IMR-90 (cell line): ENCODE measurements at regions not wholly inside any gene's neighbourhood (a gene's known extent, or its start where the extent isn't known, plus 50 kb on each side); places are given as distances from the start of the nearest gene placed in this dataset.

Experiments used
- ATAC-seq: fragments of 200-7000 bp; cut with Tn5 transposase; 2 replicates; pipeline ENCODE4 v1.9.1; 2020; ENCODE audit warnings: low read depth, mild to moderate bottlenecking, moderate library complexity
- BruUV-seq: library from RNA; stranded (reverse); fragments of 400-500 nt; replicated peaks from 2 replicates; lab custom pipeline; 2021; lab: Mats Ljungman, UMichigan
- CTCF ChIA-PET: fragments of 300-600 bp; formaldehyde crosslinking; extraction: SDS; loops from one replicate; lab custom pipeline; 2021; ENCODE audit warnings: antibody characterized with exemption; lab: Yijun Ruan, JAX
- POLR2A ChIA-PET: fragments of 300-600 bp; sonication (Branson Sonifier 250); formaldehyde crosslinking; loops from one replicate; lab custom pipeline; 2022; ENCODE audit warnings: antibody characterized with exemption; ENCODE audit not compliant: unreplicated experiment; lab: Charles Lee
- DNase-seq: peaks from one replicate; pipeline ENCODE4 v3.0.0; 2013
- H2AFZ ChIP-seq: replicated peaks from 2 replicates; pipeline ENCODE3; 2013; ENCODE audit warnings: low read length, mild to moderate bottlenecking; ENCODE audit not compliant: poor library complexity
- H2AK5ac ChIP-seq: 2 replicates; pipeline ENCODE4 v1.6.1; 2013; ENCODE audit warnings: low read depth, low read length, inconsistent platforms
- H2AK9ac ChIP-seq: replicated peaks from 2 replicates; pipeline ENCODE3; 2013; ENCODE audit warnings: mild to moderate bottlenecking, low read depth, low read length, moderate library complexity; ENCODE audit not compliant: poor library complexity
- H2BK120ac ChIP-seq: 2 replicates; pipeline ENCODE4 v1.6.1; 2013; ENCODE audit warnings: low read depth, low read length, inconsistent platforms
- H2BK15ac ChIP-seq: 3 replicates; pipeline ENCODE4 v1.6.1; 2013; ENCODE audit warnings: low read depth, low read length, inconsistent platforms
- H2BK20ac ChIP-seq: 2 replicates; pipeline ENCODE4 v1.6.1; 2013; ENCODE audit warnings: low read depth, mild to moderate bottlenecking, inconsistent platforms, low read length, moderate library complexity
- H2BK5ac ChIP-seq: 2 replicates; pipeline ENCODE4 v1.6.1; 2013; ENCODE audit warnings: mild to moderate bottlenecking, low read depth, low read length, inconsistent platforms; ENCODE audit not compliant: poor library complexity, severe bottlenecking
- H3K14ac ChIP-seq: replicated peaks from 2 replicates; pipeline ENCODE4 v1.6.1; 2013; ENCODE audit warnings: low read depth, low read length, inconsistent platforms
- H3K18ac ChIP-seq: 2 replicates; pipeline ENCODE4 v1.6.1; 2013; ENCODE audit warnings: low read depth, low read length, control low read depth
- H3K23ac ChIP-seq: 2 replicates; pipeline ENCODE4 v1.6.1; 2013; ENCODE audit warnings: low read depth, low read length, inconsistent platforms
- H3K27ac ChIP-seq: 2 replicates; pipeline ENCODE4 v1.5.1; 2013; ENCODE audit warnings: mild to moderate bottlenecking, control low read depth, low read length; ENCODE audit not compliant: insufficient read depth
- H3K27me3 ChIP-seq: 2 replicates; pipeline ENCODE4 v1.6.1; 2013; ENCODE audit warnings: low read length; ENCODE audit not compliant: control insufficient read depth, insufficient read depth
- H3K36me3 ChIP-seq: 2 replicates; pipeline ENCODE4 v1.6.1; 2013; ENCODE audit warnings: low read length, mixed read lengths; ENCODE audit not compliant: control insufficient read depth, insufficient read depth
- H3K4ac ChIP-seq: 2 replicates; pipeline ENCODE4 v1.6.1; 2013; ENCODE audit warnings: low read depth, low read length, inconsistent platforms
- H3K4me1 ChIP-seq: 2 replicates; pipeline ENCODE4 v1.6.1; 2013; ENCODE audit warnings: low read length, mixed read lengths; ENCODE audit not compliant: control insufficient read depth, insufficient read depth
- H3K4me2 ChIP-seq: 2 replicates; pipeline ENCODE4 v1.6.1; 2013; ENCODE audit warnings: low read depth, mild to moderate bottlenecking, control low read depth, low read length, moderate library complexity
- H3K4me3 ChIP-seq: 2 replicates; pipeline ENCODE4 v1.5.1; 2013; ENCODE audit warnings: low read depth, mild to moderate bottlenecking, control low read depth, low read length, moderate library complexity; ENCODE audit not compliant: insufficient read depth
- H3K56ac ChIP-seq: 2 replicates; pipeline ENCODE4 v1.6.1; 2013; ENCODE audit warnings: low read length, inconsistent platforms; ENCODE audit not compliant: insufficient read depth; ENCODE audit errors: extremely low read depth
- H3K79me1 ChIP-seq, 2 experiments: 2 replicates each; pipeline ENCODE4 v1.6.1; 2013; ENCODE audit warnings: low read length in 2 of 2, inconsistent platforms in 1 of 2, low read depth in 1 of 2
- H3K9ac ChIP-seq: 2 replicates; pipeline ENCODE4 v1.6.1; 2013; ENCODE audit warnings: low read depth, low read length, control low read depth
- H3K9me1 ChIP-seq: 2 replicates; pipeline ENCODE4 v1.6.1; 2013; ENCODE audit warnings: low read length, inconsistent platforms; ENCODE audit not compliant: insufficient read depth
- H3K9me3 ChIP-seq: 2 replicates; pipeline ENCODE4 v1.6.1; 2013; ENCODE audit warnings: low read length; ENCODE audit not compliant: control insufficient read depth, insufficient read depth
- H4K20me1 ChIP-seq: 2 replicates; pipeline ENCODE4 v1.6.1; 2013; ENCODE audit warnings: low read length, inconsistent platforms; ENCODE audit not compliant: insufficient read depth
- H4K5ac ChIP-seq: 2 replicates; pipeline ENCODE4 v1.6.1; 2013; ENCODE audit warnings: mild to moderate bottlenecking, low read depth, low read length, control low read depth
- H4K8ac ChIP-seq, 2 experiments: 2 replicates each; pipeline ENCODE4 v1.6.1; 2013; ENCODE audit warnings: low read depth in 2 of 2, low read length in 2 of 2, control low read depth in 1 of 2, inconsistent platforms in 1 of 2
- H4K91ac ChIP-seq: 2 replicates; pipeline ENCODE4 v1.6.1; 2013; ENCODE audit warnings: low read depth, low read length, inconsistent platforms; ENCODE audit not compliant: insufficient read depth
- BHLHE40 ChIP-seq: fragments of 150-350 bp; IDR thresholded peaks from 2 replicates; pipeline ENCODE4 v1.6.1; 2016; ENCODE audit warnings: mild to moderate bottlenecking, low read depth, low read length
- CEBPB ChIP-seq: IDR thresholded peaks from 2 replicates; pipeline ENCODE4 v1.6.1; 2012; ENCODE audit warnings: low read depth, low read length, improper control_type of control experiment
- CHD1 ChIP-seq: IDR thresholded peaks from 2 replicates; pipeline ENCODE4 v1.6.1; 2012; ENCODE audit warnings: low read depth, low read length, improper control_type of control experiment
- FOS ChIP-seq: fragments of 150-350 bp; IDR thresholded peaks from 2 replicates; pipeline ENCODE4 v1.6.1; 2016; ENCODE audit warnings: low read depth, low read length
- MAFK ChIP-seq: IDR thresholded peaks from 2 replicates; pipeline ENCODE4 v1.6.1; 2012; ENCODE audit warnings: low read depth, low read length, improper control_type of control experiment
- MAZ ChIP-seq: IDR thresholded peaks from 2 replicates; pipeline ENCODE4 v1.6.1; 2012; ENCODE audit warnings: low read depth, mild to moderate bottlenecking, low read length, improper control_type of control experiment, moderate library complexity, borderline replicate concordance
- MXI1 ChIP-seq: IDR thresholded peaks from 2 replicates; pipeline ENCODE4 v1.6.1; 2012; ENCODE audit warnings: low read depth, mild to moderate bottlenecking, low read length, moderate library complexity, borderline replicate concordance
- NFE2L2 ChIP-seq: fragments of 150-350 bp; IDR thresholded peaks from 2 replicates; pipeline ENCODE4 v1.6.1; 2016; ENCODE audit warnings: low read depth, mild to moderate bottlenecking, low read length
- POLR2A ChIP-seq: IDR thresholded peaks from 2 replicates; pipeline ENCODE4 v1.6.1; 2012; ENCODE audit warnings: mild to moderate bottlenecking, low read depth, low read length
- RAD21 ChIP-seq: IDR thresholded peaks from 2 replicates; pipeline ENCODE4 v1.6.1; 2012; ENCODE audit warnings: low read length, improper control_type of control experiment
- RCOR1 ChIP-seq: IDR thresholded peaks from 2 replicates; pipeline ENCODE4 v1.6.1; 2012; ENCODE audit warnings: mild to moderate bottlenecking, low read length, improper control_type of control experiment; ENCODE audit not compliant: insufficient replicate concordance
- RFX5 ChIP-seq: IDR thresholded peaks from 2 replicates; pipeline ENCODE4 v1.8.0; 2012; ENCODE audit warnings: low read depth, mild to moderate bottlenecking, low read length, moderate library complexity
- SMC3 ChIP-seq: fragments of 150-350 bp; IDR thresholded peaks from 2 replicates; pipeline ENCODE4 v1.6.1; 2016; ENCODE audit warnings: low read depth, mild to moderate bottlenecking, antibody characterized with exemption, low read length, moderate library complexity
- WGBS, 2 experiments: methylation state at CpG; one replicate each; pipeline versions ENCODE4 v1.1.5 to v1.1.7; 2013; ENCODE audit warnings: missing lambda C conversion rate in 2 of 2; ENCODE audit not compliant: insufficient read length in 1 of 2; ENCODE audit errors: extremely low coverage in 2 of 2; 5-methylcytosine and 5-hydroxymethylcytosine counted together
- dilution Hi-C: fragments of 300-500 bp; cut with HindIII; formaldehyde crosslinking; loops from one replicate; pipeline ENCODE4 v1.14.3; 2018; ENCODE audit warnings: low sequenced_read_pairs; ENCODE audit not compliant: unreplicated experiment
- in situ Hi-C: fragments of 300-500 bp; cut with MboI; formaldehyde crosslinking; loops from 3 replicates; pipeline ENCODE4 v1.14.3; 2019; ENCODE audit warnings: low sequenced_read_pairs, inconsistent platforms, mixed read lengths
- intact Hi-C: fragments of 100-400 bp; cut with micrococcal nuclease; formaldehyde crosslinking; loops from 2 replicates; pipeline ENCODE4 v1.10.0; 2022
- TF ChIP-seq, protein P1 (sequence below): fragments of 150-350 bp; IDR thresholded peaks from 2 replicates; pipeline ENCODE4 v1.6.1; 2017; ENCODE audit warnings: mild to moderate bottlenecking, antibody characterized with exemption, low read length, low read depth
- TF ChIP-seq, protein P2 (sequence below): fragments of 150-350 bp; IDR thresholded peaks from 2 replicates; pipeline ENCODE4 v1.6.1; 2016; ENCODE audit warnings: low read depth, mild to moderate bottlenecking, low read length, moderate library complexity, borderline replicate concordance
- TF ChIP-seq, protein P3 (sequence below): conservative IDR thresholded peaks from 2 replicates; pipeline ENCODE4 v1.5.1; 2012; ENCODE audit warnings: mild to moderate bottlenecking, low read depth, low read length, improper control_type of control experiment

DNA sequence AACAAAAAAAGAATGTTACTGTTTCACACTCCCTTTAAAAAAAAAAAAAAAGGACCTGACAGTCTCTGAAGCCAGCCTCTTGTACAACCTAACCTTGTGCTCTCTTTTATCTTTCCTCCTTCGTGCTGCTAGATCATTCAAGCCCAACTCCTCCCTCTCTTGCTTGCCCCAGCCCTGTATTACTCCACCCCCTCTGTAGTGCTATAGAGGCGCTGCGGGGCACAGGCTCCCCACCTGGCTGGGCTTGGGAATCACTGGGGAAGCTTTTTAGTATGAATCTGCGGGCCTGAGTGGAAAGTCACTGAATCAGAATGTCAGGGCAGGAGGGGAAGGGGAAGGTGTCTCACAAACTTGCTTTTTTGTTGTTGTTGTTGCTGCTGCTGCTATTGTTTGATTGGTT, 383.7 kb upstream of the CAMK1G start:
- no peak overlapping the region for H3K23ac ChIP-seq
- no peak for DNase-seq
- H3K9me1 ChIP-seq, result no peaks in the 10 kb centered on the region
- H3K9ac ChIP-seq, result no peak overlapping the region
- dilution Hi-C loops, result no loop called here
- no peak overlapping the region for H2BK15ac ChIP-seq
- H3K4me3 ChIP-seq, result no peak overlapping the region
- H3K18ac ChIP-seq, result no peak overlapping the region
- no peak overlapping the region for H2BK5ac ChIP-seq
- BruUV-seq, result no TSS peak
- no peak overlapping the region for H3K4me2 ChIP-seq
- no peak overlapping the region for H3K56ac ChIP-seq
- no peak overlapping the region for H4K8ac ChIP-seq
- no peak overlapping the region for H4K5ac ChIP-seq
- no peak overlapping the region for H2AK9ac ChIP-seq
- H2AK5ac ChIP-seq, result no peak overlapping the region
- H3K36me3 ChIP-seq, result no peaks in the 10 kb centered on the region
- H3K27me3 ChIP-seq, result no peaks in the 10 kb centered on the region
- TF ChIP-seq CHD1 (no peak), MAFK (no peak), CEBPB (no peak), BHLHE40 (no peak), RCOR1 (no peak), MXI1 (no peak), FOS (no peak), RAD21 (no peak), POLR2A (no peak), NFE2L2 (no peak), RFX5 (no peak), MAZ (no peak), SMC3 (no peak)
- TF ChIP-seq, protein P1, sequence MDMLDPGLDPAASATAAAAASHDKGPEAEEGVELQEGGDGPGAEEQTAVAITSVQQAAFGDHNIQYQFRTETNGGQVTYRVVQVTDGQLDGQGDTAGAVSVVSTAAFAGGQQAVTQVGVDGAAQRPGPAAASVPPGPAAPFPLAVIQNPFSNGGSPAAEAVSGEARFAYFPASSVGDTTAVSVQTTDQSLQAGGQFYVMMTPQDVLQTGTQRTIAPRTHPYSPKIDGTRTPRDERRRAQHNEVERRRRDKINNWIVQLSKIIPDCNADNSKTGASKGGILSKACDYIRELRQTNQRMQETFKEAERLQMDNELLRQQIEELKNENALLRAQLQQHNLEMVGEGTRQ, result no peak
- TF ChIP-seq, protein P2, sequence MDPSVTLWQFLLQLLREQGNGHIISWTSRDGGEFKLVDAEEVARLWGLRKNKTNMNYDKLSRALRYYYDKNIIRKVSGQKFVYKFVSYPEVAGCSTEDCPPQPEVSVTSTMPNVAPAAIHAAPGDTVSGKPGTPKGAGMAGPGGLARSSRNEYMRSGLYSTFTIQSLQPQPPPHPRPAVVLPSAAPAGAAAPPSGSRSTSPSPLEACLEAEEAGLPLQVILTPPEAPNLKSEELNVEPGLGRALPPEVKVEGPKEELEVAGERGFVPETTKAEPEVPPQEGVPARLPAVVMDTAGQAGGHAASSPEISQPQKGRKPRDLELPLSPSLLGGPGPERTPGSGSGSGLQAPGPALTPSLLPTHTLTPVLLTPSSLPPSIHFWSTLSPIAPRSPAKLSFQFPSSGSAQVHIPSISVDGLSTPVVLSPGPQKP, result no peak
- TF ChIP-seq, protein P3, sequence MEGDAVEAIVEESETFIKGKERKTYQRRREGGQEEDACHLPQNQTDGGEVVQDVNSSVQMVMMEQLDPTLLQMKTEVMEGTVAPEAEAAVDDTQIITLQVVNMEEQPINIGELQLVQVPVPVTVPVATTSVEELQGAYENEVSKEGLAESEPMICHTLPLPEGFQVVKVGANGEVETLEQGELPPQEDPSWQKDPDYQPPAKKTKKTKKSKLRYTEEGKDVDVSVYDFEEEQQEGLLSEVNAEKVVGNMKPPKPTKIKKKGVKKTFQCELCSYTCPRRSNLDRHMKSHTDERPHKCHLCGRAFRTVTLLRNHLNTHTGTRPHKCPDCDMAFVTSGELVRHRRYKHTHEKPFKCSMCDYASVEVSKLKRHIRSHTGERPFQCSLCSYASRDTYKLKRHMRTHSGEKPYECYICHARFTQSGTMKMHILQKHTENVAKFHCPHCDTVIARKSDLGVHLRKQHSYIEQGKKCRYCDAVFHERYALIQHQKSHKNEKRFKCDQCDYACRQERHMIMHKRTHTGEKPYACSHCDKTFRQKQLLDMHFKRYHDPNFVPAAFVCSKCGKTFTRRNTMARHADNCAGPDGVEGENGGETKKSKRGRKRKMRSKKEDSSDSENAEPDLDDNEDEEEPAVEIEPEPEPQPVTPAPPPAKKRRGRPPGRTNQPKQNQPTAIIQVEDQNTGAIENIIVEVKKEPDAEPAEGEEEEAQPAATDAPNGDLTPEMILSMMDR, result no peak
- POLR2A ChIA-PET, result no interaction called here
- H2AFZ ChIP-seq, result no peak overlapping the region
- no peak overlapping the region for H2BK20ac ChIP-seq
- H3K14ac ChIP-seq, result no peak overlapping the region
- H2BK120ac ChIP-seq, result no peak overlapping the region
- no peaks in the 10 kb centered on the region for H3K4me1 ChIP-seq
- 14% methylated on average over 1 of the region's 4 CpGs; no CpG with 5 or more reads in 1 of the 2 experiments for WGBS, 2 experiments
- H4K91ac ChIP-seq, result no peak overlapping the region
- no peaks in the 10 kb centered on the region for H3K79me1 ChIP-seq
- no peak overlapping the region for H3K4ac ChIP-seq
- H3K9me3 ChIP-seq, result no peaks in the 10 kb centered on the region
- H4K20me1 ChIP-seq, result no peaks in the 10 kb centered on the region
- ATAC-seq, result no peak
- no peak overlapping the region for H3K27ac ChIP-seq
- intact Hi-C loops, result no loop called here
- in situ Hi-C loops, result loop anchor here (10.0 kb wide), 1 partner anchor 235 kb away; no protein-coding TSS in a partner anchor
- CTCF ChIA-PET, result no interaction called here
